ENCODE measurements at regions not wholly inside any gene's neighbourhood (a gene's known extent, or its start where the extent isn't known, plus 50 kb on each side); places are given as distances from the start of the nearest gene placed in this dataset.

GRCh38 chr10:90130321-90131086 lies 429.1 kb downstream of the KIF20B start:
- no peak for DNase-seq

- DNase-seq = no peak
Observed at GRCh38 chr10:90133606-90134005, 432.2 kb downstream of the KIF20B start.

GRCh38 chr10:90136731-90137316 lies 435.4 kb downstream of the KIF20B start:
- no peak for DNase-seq

GRCh38 chr10:90138844-90139243 lies 437.5 kb downstream of the KIF20B start:
- no peak for DNase-seq

- no peak for DNase-seq
Observed at GRCh38 chr10:90141791-90142190, 440.4 kb downstream of the KIF20B start.

- no peak for DNase-seq
Observed at GRCh38 chr10:90143937-90144336, 442.5 kb downstream of the KIF20B start.

GRCh38 chr10:90148116-90148855 lies 446.9 kb downstream of the KIF20B start:
- peak; percentile 1 for DNase-seq

GRCh38 chr10:90149563-90149962 lies 448.2 kb downstream of the KIF20B start:
- DNase-seq = no peak

- no peak for DNase-seq
Observed at GRCh38 chr10:90162271-90162853, 461.0 kb downstream of the KIF20B start.

GRCh38 chr10:90167174-90168064 lies 466.0 kb downstream of the KIF20B start:
- no peak for DNase-seq

- no peak for DNase-seq
Observed at GRCh38 chr10:90168244-90168643, 466.9 kb downstream of the KIF20B start.

- DNase-seq = no peak
Observed at GRCh38 chr10:90171014-90171722, 469.8 kb downstream of the KIF20B start.

- no peak for DNase-seq
Observed at GRCh38 chr10:90174531-90174930, 473.1 kb downstream of the KIF20B start.

- no peak for DNase-seq
Observed at GRCh38 chr10:90175161-90175681, 473.8 kb downstream of the KIF20B start.

GRCh38 chr10:90179696-90180407 lies 478.5 kb downstream of the KIF20B start:
- DNase-seq = no peak

GRCh38 chr10:90180886-90181691 lies 479.7 kb downstream of the KIF20B start:
- DNase-seq = no peak

- DNase-seq = no peak
Observed at GRCh38 chr10:90192825-90193224, 491.4 kb downstream of the KIF20B start.

GRCh38 chr10:90193240-90193985 lies 492.0 kb downstream of the KIF20B start:
- no peak for DNase-seq

- no peak for DNase-seq
Observed at GRCh38 chr10:90195288-90195840, 494.0 kb downstream of the KIF20B start.

All from DMS153 (cell line).